IPS-18a (cell line): ENCODE measurements at regions not wholly inside any gene's neighbourhood (a gene's known extent, or its start where the extent isn't known, plus 50 kb on each side); places are given as distances from the start of the nearest gene placed in this dataset.

Experiments used
- H3K27ac ChIP-seq: one replicate; pipeline ENCODE4 v1.5.1; 2013; ENCODE audit warnings: low read length
- H3K27me3 ChIP-seq: one replicate; pipeline ENCODE4 v1.6.1; 2013; ENCODE audit warnings: mild to moderate bottlenecking, low read length; ENCODE audit not compliant: control insufficient read depth, insufficient read depth
- H3K36me3 ChIP-seq: one replicate; pipeline ENCODE4 v1.6.1; 2013; ENCODE audit warnings: low read depth, low read length; ENCODE audit not compliant: control insufficient read depth
- H3K4me1 ChIP-seq: one replicate; pipeline ENCODE4 v1.6.1; 2013; ENCODE audit warnings: low read depth, low read length; ENCODE audit not compliant: control insufficient read depth
- H3K4me3 ChIP-seq: one replicate; pipeline ENCODE4 v1.5.1; 2013; ENCODE audit warnings: low read length
- H3K9ac ChIP-seq: one replicate; pipeline ENCODE4 v1.6.1; 2013; ENCODE audit warnings: mild to moderate bottlenecking, low read length, moderate library complexity
- H3K9me3 ChIP-seq: one replicate; pipeline ENCODE4 v1.6.1; 2013; ENCODE audit warnings: low read depth, low read length; ENCODE audit not compliant: control insufficient read depth

GRCh38 chr1:187638733-187639434 is 810.1 kb downstream of the PLA2G4A start:
- no peaks in the 10 kb centered on the region for H3K36me3 ChIP-seq
- no peak overlapping the region for H3K4me3 ChIP-seq
- H3K27me3 ChIP-seq, result no peaks in the 10 kb centered on the region
- no peaks in the 10 kb centered on the region for H3K4me1 ChIP-seq
- H3K9ac ChIP-seq, result no peak overlapping the region
- peaks cover 4% of the 10 kb centered on the region for H3K9me3 ChIP-seq
- H3K27ac ChIP-seq, result no peak overlapping the region

GRCh38 chr1:187641015-187641414 is 812.3 kb downstream of the PLA2G4A start:
- H3K27me3 ChIP-seq, result no peaks in the 10 kb centered on the region
- H3K4me1 ChIP-seq, result no peaks in the 10 kb centered on the region
- no peaks in the 10 kb centered on the region for H3K36me3 ChIP-seq
- peaks cover 4% of the 10 kb centered on the region for H3K9me3 ChIP-seq
- H3K9ac ChIP-seq, result no peak overlapping the region
- no peak overlapping the region for H3K4me3 ChIP-seq
- H3K27ac ChIP-seq, result no peak overlapping the region

GRCh38 chr1:187641463-187641862 is 812.7 kb downstream of the PLA2G4A start:
- H3K9ac ChIP-seq, result no peak overlapping the region
- peaks cover 4% of the 10 kb centered on the region for H3K9me3 ChIP-seq
- no peaks in the 10 kb centered on the region for H3K27me3 ChIP-seq
- no peaks in the 10 kb centered on the region for H3K4me1 ChIP-seq
- no peaks in the 10 kb centered on the region for H3K36me3 ChIP-seq
- no peak overlapping the region for H3K27ac ChIP-seq
- H3K4me3 ChIP-seq, result no peak overlapping the region

- Histone ChIP-seq H3K36me3 (no peaks in the 10 kb centered on the region), H3K4me3 (no peak overlapping the region), H3K9me3 (peaks cover 4% of the 10 kb centered on the region), H3K27me3 (no peaks in the 10 kb centered on the region), H3K27ac (no peak overlapping the region), H3K4me1 (no peaks in the 10 kb centered on the region), H3K9ac (no peak overlapping the region)
Observed at GRCh38 chr1:187641907-187642306, 813.2 kb downstream of the PLA2G4A start.

- H3K4me3 ChIP-seq, result no peak overlapping the region
- H3K27ac ChIP-seq, result no peak overlapping the region
- H3K36me3 ChIP-seq, result no peaks in the 10 kb centered on the region
- H3K4me1 ChIP-seq, result no peaks in the 10 kb centered on the region
- H3K9ac ChIP-seq, result no peak overlapping the region
- H3K27me3 ChIP-seq, result no peaks in the 10 kb centered on the region
- peaks cover 2% of the 10 kb centered on the region for H3K9me3 ChIP-seq
Observed at GRCh38 chr1:187645651-187646050, 816.9 kb downstream of the PLA2G4A start.

- no peak overlapping the region for H3K9ac ChIP-seq
- H3K36me3 ChIP-seq, result no peaks in the 10 kb centered on the region
- no peak overlapping the region for H3K4me3 ChIP-seq
- H3K4me1 ChIP-seq, result no peaks in the 10 kb centered on the region
- no peaks in the 10 kb centered on the region for H3K9me3 ChIP-seq
- H3K27me3 ChIP-seq, result no peaks in the 10 kb centered on the region
- H3K27ac ChIP-seq, result no peak overlapping the region
Observed at GRCh38 chr1:187646536-187647107, 817.9 kb downstream of the PLA2G4A start.

- Histone ChIP-seq H3K9ac (no peak overlapping the region), H3K36me3 (no peaks in the 10 kb centered on the region), H3K9me3 (no peaks in the 10 kb centered on the region), H3K27me3 (no peaks in the 10 kb centered on the region), H3K27ac (no peak overlapping the region), H3K4me3 (no peak overlapping the region), H3K4me1 (no peaks in the 10 kb centered on the region)
Observed at GRCh38 chr1:187648091-187648490, 819.3 kb downstream of the PLA2G4A start.

- no peaks in the 10 kb centered on the region for H3K9me3 ChIP-seq
- no peak overlapping the region for H3K27ac ChIP-seq
- no peak overlapping the region for H3K9ac ChIP-seq
- no peak overlapping the region for H3K4me3 ChIP-seq
- no peaks in the 10 kb centered on the region for H3K27me3 ChIP-seq
- H3K36me3 ChIP-seq, result no peaks in the 10 kb centered on the region
- H3K4me1 ChIP-seq, result no peaks in the 10 kb centered on the region
Observed at GRCh38 chr1:187654635-187655034, 825.9 kb downstream of the PLA2G4A start.

GRCh38 chr1:187655104-187655503 is 826.4 kb downstream of the PLA2G4A start:
- Histone ChIP-seq H3K36me3 (no peaks in the 10 kb centered on the region), H3K4me3 (no peak overlapping the region), H3K27me3 (no peaks in the 10 kb centered on the region), H3K4me1 (no peaks in the 10 kb centered on the region), H3K9ac (no peak overlapping the region), H3K27ac (no peak overlapping the region), H3K9me3 (no peaks in the 10 kb centered on the region)

- Histone ChIP-seq H3K4me3 (no peak overlapping the region), H3K27ac (no peak overlapping the region), H3K9ac (no peak overlapping the region), H3K36me3 (no peaks in the 10 kb centered on the region), H3K9me3 (no peaks in the 10 kb centered on the region), H3K4me1 (no peaks in the 10 kb centered on the region), H3K27me3 (no peaks in the 10 kb centered on the region)
Observed at GRCh38 chr1:187665483-187665882, 836.7 kb downstream of the PLA2G4A start.

GRCh38 chr1:187680823-187681222 is 852.1 kb downstream of the PLA2G4A start:
- Histone ChIP-seq H3K9me3 (no peaks in the 10 kb centered on the region), H3K36me3 (no peaks in the 10 kb centered on the region), H3K9ac (no peak overlapping the region), H3K27ac (no peak overlapping the region), H3K4me1 (no peaks in the 10 kb centered on the region), H3K4me3 (no peak overlapping the region), H3K27me3 (no peaks in the 10 kb centered on the region)

- no peaks in the 10 kb centered on the region for H3K9me3 ChIP-seq
- no peak overlapping the region for H3K9ac ChIP-seq
- no peaks in the 10 kb centered on the region for H3K27me3 ChIP-seq
- H3K4me3 ChIP-seq, result no peak overlapping the region
- H3K36me3 ChIP-seq, result no peaks in the 10 kb centered on the region
- H3K27ac ChIP-seq, result no peak overlapping the region
- no peaks in the 10 kb centered on the region for H3K4me1 ChIP-seq
Observed at GRCh38 chr1:187682112-187682511, 853.4 kb downstream of the PLA2G4A start.
